Mammary epithelial cell (primary cell): ENCODE measurements at regions not wholly inside any gene's neighbourhood (a gene's known extent, or its start where the extent isn't known, plus 50 kb on each side); places are given as distances from the start of the nearest gene placed in this dataset.

Source experiments
- CTCF ChIP-seq, 2 donors: IDR thresholded peaks in 1 of 2; conservative IDR thresholded peaks in 1 of 2; 2 replicates each; pipeline ENCODE4 v1.5.1; 2011 to 2012; ENCODE audit warnings: inconsistent platforms in 2 of 2, low read length in 2 of 2, mild to moderate bottlenecking in 2 of 2, control low read depth in 1 of 2, low read depth in 1 of 2; ENCODE audit not compliant: insufficient read depth in 1 of 2; ENCODE audit errors: extremely low read depth in 1 of 2
- EZH2 ChIP-seq: IDR thresholded peaks from 2 replicates; pipeline ENCODE4 v1.6.1; 2012; ENCODE audit warnings: low read length, inconsistent platforms, borderline replicate concordance

- no peak for TF ChIP-seq CTCF (conservative IDR thresholded peaks at IDR 0.05 in 1 of 2, IDR thresholded peaks at IDR 0.05 in 1 of 2; ENCODE audit: extremely low read depth in 1 of 2, insufficient read depth in 1 of 2, low read depth in 1 of 2, low read length in 2 of 2)
- TF ChIP-seq EZH2 = no peak
Observed at GRCh38 chr18:56542476-56542875, 95.9 kb downstream of the TXNL1 start.
